GM20431 (cell line): ENCODE measurements at regions not wholly inside any gene's neighbourhood (a gene's known extent, or its start where the extent isn't known, plus 50 kb on each side); places are given as distances from the start of the nearest gene placed in this dataset.

ENCODE experiments used
- in situ Hi-C: fragments of 300-500 bp; cut with MseI, MboI; formaldehyde crosslinking; loops from one replicate; pipeline ENCODE4 v1.15.0; 2020; ENCODE audit warnings: low sequenced_read_pairs; ENCODE audit not compliant: unreplicated experiment

DNA sequence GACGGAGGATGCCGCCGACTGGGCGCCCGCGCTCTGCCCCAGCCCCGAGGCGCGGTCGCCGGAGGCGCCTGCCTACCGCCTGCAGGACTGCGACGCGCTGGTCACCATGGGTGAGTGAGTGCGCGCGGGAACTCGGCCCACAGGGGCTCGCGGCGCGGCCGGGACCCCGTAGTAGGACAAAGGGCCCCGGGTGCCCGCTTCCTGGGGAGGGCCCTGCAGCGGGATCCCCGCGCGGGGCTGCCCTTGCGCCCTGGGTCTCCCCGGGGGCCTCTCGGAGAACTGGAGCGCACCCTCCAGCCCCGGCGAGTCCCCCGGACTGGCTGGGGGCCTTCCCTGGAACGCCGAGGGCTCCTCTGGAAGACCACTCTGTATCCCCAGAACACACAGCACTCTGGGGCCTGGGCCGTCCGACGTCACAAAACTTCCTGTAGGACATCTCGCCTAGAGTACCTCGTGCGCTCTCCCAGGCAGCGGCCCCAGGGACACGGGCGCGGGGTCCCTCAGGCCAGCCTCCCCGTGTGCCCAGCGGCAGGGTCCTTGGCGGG, 362.9 kb upstream of the AMELY start:
- in situ Hi-C loops, result no loop called here

DNA sequence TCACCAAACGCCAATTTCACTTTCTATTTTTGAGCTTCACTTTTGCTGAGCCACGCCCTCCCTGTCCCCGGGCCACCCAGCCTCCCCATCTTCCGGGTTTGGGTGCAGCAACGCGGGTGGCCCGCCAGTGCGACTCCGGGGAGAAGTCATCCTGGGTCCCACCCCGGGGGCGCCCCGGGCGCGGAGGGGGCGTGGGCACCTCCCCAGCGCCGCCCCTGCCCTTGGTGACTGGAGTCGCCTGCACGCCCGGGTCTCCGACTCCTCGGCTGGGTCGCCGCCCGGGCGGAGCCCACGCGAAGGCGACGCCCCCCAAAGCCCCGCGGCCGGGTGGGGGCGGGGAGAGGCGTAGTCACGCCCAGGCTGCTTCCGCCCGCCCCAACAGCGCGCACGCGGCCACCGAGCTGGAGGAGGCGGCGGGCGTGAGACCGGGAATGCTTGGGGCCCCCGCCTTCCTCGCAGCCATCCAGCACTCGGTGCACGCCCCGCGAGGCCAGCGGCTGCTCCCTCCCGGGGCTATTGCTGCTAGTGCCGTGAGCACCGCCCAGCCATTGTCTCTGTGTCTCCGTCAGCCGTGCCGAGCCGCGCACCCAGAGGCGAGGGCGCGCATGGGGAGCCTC, 362.1 kb upstream of the AMELY start:
- in situ Hi-C loops, result no loop called here

DNA sequence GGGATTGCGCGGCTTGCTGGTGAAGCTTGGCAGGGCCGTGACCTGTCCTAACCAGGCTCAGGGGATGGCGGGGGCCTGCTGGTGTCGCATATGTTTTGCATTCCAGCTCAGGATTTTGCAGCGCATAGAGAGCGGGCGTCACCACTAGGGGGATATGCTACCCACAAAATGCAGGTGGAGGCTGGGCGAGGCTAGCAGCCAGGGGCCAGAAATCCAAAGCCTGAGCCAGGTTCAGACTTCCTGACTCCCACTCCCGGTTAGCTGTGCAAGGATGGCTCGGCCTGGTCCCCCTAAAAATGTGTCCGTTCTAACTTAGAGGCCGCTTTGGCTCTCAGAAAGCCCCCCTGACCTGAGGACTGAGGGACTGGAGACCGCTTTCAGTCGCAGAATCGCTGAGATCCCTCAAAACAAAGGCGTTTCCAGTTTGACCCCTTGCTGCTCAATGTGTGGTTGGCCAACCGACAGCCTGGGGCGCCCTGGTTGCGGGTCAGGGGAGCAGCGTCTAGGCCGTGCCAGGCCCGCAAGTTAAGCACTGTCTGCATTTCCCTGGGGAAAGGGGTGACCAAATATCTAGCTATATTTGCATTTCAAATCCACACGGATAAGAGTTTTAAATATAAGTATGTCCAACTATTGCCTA, 361.1 kb upstream of the AMELY start:
- in situ Hi-C loops, result no loop called here

DNA sequence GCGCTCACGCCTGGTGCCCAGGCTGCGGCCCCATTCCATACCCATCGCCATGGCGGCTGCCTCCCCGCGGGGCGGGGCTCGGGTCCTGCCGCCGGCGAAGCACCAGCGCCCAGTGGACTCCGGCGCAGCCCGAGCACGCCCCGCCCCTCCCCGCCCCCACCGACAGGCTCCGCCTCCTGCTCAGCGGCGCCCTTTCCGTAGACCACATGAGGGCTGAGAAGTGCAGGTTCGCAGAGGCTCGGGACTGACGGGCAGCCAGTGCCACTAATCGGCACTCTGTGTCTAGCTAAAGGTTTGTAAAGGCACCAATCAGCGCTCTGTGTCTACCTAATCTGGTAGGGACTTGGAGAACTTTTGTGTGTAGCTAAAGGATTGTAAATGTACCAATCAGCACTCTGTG, 352.2 kb upstream of the AMELY start:
- in situ Hi-C loops, result no loop called here

DNA sequence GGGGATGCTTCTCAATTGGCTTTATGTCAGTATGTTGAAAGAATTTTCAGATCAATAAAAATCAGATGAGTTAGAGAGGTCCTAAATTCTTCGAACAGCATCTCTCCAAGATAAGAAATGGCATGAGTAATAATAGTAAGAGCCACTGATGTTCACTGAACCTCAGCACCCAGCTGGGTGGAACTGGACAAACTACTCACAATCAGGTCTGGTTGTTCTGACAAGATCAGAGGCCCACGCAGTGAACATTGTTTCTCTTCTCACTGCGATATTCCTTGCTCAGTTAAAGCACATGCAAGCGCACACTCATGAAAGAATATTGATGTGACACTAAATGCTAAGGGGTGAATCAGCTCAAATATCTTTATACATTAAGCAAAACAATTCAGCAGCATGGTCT, 351.0 kb upstream of the AMELY start:
- in situ Hi-C loops, result no loop called here

DNA sequence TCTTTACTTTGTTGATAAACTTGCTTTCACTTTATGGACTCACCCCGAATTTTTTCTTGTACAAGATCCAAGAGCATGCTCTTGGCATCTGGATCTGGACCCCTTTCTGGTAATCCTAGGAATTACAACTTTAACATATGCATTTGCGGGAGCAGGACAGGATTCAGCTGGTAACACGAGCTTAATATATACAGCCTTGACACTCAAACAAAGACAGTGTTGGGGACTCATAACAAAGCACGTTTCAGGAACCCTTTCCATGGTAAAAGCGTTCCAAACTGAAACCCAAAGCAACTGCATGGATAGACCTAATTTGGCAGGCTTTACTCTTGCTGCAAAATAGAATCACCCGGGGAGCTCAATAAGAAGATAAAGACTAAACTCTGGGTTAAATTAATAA, 349.7 kb upstream of the AMELY start:
- in situ Hi-C loops, result no loop called here

DNA sequence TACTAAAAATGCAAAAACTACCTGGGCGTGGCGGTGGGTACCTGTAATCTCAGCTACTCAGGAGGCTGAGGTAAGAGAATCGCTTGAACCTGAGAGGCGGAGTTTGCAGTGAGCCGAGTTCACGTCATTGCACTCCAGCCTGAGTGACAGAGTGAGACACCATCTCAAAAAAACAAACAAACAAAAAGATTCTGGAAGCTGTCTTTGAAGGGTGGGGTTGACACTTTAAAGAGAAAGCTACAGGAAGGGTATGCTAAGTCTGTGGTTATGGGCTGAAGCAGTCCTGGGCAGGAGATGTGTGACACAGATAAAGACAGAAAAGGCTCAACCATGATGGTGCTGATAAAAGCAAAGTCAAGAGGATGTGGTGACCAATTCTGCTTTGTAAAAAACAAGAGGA, 328.5 kb upstream of the AMELY start:
- in situ Hi-C loops, result no loop called here

DNA sequence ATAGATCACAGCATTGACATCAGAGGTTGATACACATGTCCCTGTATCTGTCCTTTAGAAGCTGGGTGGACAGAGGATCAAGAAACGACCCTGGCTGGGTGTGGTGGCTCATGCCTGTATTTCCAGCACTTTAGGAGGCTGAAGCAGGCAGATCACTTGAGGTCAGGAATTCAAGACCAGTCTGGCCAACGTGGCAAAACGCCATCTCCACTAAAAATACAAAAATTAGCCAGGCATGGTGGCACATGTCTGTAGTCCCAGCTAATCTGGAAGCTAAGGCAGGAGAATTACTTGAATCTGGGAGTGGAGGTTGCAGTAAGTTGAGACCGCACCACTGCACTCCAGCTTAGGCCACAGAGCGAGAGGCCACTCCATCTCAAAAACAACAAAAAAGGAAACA, 300.4 kb upstream of the AMELY start:
- in situ Hi-C loops, result no loop called here

DNA sequence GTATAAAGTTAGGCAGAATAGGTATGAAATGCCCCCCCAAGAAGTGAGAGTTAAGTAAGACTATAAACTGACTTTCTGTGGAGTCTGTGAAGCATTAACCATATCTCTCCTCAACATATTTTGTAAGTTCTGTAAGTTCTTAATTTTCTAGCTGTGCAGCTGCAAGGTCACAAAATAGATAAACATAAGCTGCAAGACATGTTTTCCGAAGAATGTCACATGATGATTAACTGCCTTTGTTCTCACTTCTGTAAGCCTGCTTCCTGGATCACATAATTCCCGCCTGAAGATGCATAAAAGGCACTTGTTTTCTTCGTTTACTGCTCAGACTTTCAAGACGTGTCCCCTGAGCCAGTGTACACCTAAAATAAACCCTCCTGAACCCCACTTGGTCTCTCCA, 292.9 kb upstream of the AMELY start:
- in situ Hi-C loops, result no loop called here

DNA sequence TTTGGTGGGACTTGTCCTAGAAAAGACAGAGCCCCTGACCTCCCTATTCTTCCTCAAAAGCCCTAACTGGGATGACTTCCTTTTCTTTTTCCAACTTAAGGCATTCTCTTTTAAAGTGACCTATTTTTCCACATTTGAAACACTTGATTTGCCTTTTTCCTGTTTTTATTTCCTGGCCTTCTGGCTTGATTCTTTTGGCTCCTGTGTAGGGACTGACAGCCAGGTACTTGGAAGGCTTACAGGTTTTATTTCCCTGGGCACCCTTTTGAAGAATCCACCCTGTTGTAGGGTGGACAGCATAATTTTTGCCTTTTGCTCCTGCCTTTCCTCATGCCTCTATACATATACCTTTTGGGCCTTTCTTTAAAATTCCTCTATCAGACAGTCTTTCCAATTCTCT, 271.0 kb upstream of the AMELY start:
- in situ Hi-C loops, result no loop called here

DNA sequence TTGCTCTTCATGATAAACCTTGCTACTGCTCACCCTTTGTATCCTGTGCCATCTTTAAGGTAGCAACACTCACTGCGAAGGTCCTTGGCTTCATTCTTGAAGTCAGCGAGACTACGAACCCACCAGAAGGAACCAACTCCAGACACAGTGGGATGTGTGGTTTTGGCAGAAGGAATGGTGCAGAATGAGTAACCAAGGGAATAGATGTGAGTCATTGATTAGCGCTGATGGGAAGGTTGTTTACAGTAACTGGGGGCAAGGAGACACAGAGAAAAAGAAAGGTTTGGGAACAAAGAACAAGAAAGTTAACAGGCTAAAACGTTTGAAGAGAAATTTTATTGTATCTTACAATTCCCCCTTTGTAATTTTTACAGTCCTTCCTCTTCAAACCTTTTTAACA, 266.1 kb upstream of the AMELY start:
- in situ Hi-C loops, result no loop called here

DNA sequence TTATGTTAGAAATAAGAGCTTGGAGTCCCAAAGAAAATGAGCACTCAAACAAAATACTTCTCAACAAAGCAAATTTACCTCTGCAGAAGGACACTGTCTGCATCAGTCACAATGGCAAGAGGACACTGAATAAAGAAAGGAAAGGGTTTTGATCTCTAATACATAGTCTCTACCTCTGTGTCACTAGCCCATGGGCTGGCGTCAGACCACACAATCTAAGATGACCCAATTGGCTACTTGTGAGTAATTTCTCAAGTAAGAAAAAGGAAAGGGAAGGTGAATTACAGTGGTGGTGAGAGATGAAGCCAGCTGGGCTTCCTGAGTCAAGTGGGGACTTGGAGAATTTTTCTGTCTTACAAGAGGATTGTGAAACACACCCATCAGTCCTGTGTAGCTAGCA, 257.9 kb upstream of the AMELY start:
- in situ Hi-C loops, result no loop called here

DNA sequence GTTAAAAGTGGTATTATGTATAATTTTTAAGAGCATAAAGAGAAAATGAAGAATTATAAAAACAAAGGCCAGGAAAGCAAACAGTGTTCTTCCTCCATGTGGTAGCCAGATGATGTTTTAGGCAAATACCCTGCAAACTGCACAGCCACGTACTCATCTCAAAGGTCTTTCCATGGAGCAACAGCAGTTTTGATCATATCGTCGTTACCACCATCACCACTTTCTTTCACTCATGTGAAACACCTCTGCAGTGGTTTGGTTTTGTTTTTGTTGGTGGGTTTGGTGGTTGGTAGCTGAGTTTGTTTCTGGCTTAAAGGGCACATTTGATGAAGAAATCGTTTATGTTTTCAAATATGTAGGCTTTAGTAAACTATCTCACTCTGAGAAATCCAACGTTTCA, 229.9 kb upstream of the AMELY start:
- in situ Hi-C loops, result no loop called here
